ENCODE measurements at regions not wholly inside any gene's neighbourhood (a gene's known extent, or its start where the extent isn't known, plus 50 kb on each side); places are given as distances from the start of the nearest gene placed in this dataset.

- no peak for DNase-seq
These were observed 139.2 kb upstream of the COL11A1 start for GRCh38 chr1:103247517-103247916.

DNA sequence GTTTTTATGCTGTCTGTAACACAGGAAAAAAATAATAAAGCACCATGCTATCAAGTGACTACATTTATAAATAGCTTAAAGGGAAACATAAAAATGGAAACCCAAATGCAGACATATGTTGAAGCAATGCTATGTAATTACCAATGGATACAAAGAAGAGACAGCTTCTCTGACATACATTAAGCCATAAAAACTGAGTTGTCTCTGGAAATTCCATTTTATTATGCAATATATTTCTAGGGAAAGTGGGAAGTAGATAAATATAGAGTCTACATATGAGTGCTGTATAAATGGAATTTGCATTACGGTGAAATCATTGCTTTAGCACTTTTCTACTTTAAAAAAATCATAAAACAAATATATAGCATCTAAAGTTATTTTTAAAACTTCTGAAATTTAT lies 135.2 kb upstream of the COL11A1 start:
- DNase-seq: no peak

- no peak for DNase-seq
These were observed 130.7 kb upstream of the COL11A1 start for GRCh38 chr1:103239034-103239433.

DNA sequence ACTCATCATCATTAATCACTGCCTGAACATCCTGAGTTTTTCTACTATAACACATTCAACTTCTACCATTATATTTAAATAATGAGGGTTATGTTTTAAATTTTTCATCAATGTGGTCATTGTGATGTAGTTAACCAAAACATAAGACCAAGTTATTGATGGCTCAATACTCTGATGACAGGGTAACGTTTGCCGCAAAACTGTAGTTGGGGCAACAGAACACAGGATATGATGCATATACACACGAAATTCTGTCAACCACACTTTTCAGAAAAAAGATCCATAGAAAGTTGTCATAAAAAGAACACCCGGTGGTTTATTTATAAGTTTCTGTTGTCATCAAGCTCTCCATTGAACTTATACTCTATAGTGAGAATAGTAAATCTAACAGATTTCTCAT lies 121.7 kb upstream of the COL11A1 start:
- DNase-seq: no peak

DNA sequence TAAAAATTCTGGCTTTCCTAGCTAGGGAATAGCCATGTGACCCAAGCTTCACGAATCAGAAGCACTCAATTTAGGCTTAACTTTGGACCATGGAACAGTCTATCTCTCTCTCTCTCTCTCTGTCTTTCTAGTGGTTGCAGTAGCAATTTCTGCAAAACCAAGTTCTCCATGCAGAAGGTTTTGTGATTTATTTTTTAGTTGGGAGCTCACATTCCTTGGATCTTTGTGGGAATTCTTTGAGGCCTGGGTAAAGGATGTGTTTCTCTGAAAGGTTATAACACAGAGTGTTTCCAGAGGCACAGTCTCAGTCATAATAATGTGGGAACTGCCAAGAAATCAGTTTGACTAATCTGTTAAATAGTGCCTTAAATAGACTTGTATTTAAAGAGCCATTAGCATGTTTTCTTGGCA lies 112.3 kb upstream of the COL11A1 start:
- no peak for DNase-seq

GRCh38 chr1:103218821-103219220 lies 110.5 kb upstream of the COL11A1 start:
- DNase-seq: no peak

GRCh38 chr1:103218369-103218768 lies 110.0 kb upstream of the COL11A1 start:
- DNase-seq: no peak

- DNase-seq: no peak
These were observed 102.8 kb upstream of the COL11A1 start for GRCh38 chr1:103211073-103211472.

DNA sequence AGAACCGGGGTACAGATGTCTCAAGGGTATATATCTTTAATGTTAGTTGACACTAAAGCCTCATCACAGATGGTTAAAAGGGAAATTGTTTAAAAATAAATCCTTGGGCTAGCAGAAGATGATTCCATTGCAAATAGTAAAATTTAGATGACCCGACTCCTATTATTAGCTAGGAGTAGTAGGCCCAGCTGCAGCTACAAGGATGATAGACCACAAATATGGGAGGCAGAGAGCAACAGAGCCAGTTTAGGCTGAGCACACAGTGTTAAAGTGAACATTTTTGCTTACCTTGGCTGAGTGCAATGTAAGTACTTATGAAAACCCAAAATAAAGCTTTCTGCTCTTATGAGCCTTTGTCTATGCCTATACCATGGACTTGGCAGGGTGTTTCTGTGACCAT lies 100.5 kb upstream of the COL11A1 start:
- DNase-seq: no peak

GRCh38 chr1:103199001-103199400 lies 90.7 kb upstream of the COL11A1 start:
- DNase-seq: no peak

GRCh38 chr1:103198076-103198475 lies 89.8 kb upstream of the COL11A1 start:
- no peak for DNase-seq

GRCh38 chr1:103197216-103197615 lies 88.9 kb upstream of the COL11A1 start:
- DNase-seq: no peak

DNA sequence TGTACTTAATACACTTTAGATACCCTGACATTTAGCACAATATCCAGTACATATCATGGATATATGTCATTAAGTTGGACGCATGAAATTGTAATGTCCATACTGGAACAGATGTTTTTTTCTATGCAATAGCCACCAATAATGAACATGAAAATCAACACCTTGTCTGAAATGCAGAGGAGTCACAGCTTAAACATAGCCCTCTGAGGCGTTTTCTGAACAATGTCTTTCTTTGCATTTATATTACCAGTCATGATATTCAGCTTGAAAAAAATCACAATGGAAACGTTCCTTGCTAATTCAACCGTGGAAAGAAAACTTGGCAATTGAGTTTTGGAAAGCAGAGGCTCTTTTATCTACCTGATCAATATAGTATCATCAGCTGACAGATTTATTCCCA lies 86.7 kb upstream of the COL11A1 start:
- no peak for DNase-seq

DNA sequence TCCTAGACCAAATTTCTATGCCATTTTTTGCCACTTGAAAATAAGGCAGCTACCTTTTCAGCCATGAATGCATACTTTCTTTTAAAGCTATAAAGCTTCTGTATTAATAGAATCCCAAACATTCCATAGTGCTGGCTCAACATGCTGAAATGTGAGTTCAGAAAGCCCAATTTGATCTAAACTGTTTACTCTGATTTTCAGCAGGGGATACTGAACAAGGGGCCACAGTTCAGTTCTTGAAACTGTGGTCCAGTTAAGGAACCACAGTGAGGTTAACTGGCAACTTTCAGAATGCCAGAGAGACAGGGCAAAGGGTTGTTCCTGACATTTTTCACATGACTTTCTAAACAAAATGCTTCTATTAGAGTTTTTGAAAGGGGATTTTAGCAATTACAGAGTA lies 85.7 kb upstream of the COL11A1 start:
- DNase-seq: no peak

DNA sequence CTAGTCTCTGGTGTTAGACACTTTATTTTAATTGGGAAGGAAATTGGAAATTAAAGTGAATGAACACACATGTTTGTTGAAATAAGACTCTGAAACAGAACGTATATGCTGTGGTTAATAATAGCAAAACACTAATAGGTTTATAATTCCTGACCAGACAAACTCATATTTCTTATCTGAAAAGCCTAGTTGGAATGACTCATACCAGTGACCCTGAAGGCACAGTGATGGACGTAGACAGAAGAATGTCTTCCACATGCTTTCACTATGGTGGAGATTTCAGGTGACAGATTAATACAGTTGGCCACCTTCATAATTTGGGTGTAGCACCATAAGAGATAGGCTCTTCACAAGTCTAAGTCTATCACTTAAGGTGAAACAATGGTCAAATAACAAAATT lies 83.0 kb upstream of the COL11A1 start:
- DNase-seq: no peak

DNA sequence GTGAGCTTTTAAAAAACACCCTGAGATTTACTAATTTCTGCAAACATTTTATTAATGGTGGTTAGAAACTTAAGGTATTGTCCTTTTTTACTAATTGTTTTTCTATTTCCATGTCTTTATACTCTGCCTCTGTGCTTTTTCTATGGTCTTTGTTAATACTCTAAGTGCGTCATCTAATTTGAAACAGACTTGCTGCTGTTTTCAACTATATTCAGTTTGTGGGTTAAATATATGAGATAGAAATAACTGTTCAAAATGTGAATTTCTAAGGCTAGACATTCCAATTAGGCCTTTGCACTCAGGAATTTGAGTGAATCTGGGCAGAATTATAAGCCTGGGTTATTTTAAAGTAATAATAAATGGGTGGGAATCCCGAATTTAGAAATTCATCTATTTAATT lies 82.4 kb upstream of the COL11A1 start:
- DNase-seq: no peak

DNA sequence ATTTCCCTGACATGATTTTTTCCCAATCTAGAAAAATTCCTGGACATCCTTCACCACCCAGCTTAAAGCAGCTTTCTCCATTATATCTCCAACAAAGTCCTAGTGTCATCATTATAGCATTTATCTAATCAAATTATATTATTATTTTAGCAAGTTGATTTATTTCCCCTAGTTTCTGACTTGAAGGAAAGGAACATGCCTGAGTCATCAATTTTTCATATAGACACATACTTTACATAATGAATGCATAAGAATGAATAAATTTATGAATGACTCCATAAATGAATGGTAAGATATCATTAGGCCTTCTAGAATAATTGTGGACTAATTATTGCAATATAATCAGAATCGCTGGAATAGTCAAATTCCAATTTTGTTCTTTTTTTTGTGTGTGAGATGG lies 79.4 kb upstream of the COL11A1 start:
- no peak for DNase-seq

GRCh38 chr1:103180660-103181059 lies 72.3 kb upstream of the COL11A1 start:
- no peak for DNase-seq

GRCh38 chr1:103177108-103177775 lies 68.9 kb upstream of the COL11A1 start:
- no peak for DNase-seq

GRCh38 chr1:103171041-103171590 lies 62.8 kb upstream of the COL11A1 start:
- DNase-seq: no peak

- DNase-seq: no peak
These were observed 62.3 kb upstream of the COL11A1 start for GRCh38 chr1:103170609-103171008.

DNA sequence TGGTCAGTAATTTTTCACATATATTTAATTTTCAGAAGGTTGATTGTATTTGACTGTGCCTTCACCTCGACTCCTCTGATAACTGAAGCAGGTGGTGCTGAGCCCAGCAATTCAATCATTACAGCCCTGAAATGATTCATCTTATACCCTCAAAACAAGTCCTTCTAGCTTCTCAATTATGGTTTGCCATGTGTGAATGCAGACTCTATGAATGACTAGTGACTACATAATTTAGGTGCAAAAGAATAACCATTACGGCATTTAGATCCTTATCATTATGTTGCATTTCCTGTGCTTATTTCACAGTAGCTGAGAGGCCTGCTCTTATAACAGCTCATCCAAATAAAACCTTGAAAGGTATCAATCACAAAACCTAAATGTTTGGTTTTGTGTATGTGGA lies 54.0 kb upstream of the COL11A1 start:
- no peak for DNase-seq

- DNase-seq: no peak
These were observed 52.0 kb upstream of the COL11A1 start for GRCh38 chr1:103160281-103160680.

All from NCI-H1694 treated with DMSO at 0.1 percent for 48 hours (cell line).